ENCODE measurements at regions not wholly inside any gene's neighbourhood (a gene's known extent, or its start where the extent isn't known, plus 50 kb on each side); places are given as distances from the start of the nearest gene placed in this dataset.
A peak's percentile ranks its signal among the peaks of the same experiment; 100 is the strongest.
"Not testable (repeated sequence)": the region's sequence is repeated elsewhere in the genome, so short reads cannot be mapped to it uniquely, and the experiment has no call there.

DNA sequence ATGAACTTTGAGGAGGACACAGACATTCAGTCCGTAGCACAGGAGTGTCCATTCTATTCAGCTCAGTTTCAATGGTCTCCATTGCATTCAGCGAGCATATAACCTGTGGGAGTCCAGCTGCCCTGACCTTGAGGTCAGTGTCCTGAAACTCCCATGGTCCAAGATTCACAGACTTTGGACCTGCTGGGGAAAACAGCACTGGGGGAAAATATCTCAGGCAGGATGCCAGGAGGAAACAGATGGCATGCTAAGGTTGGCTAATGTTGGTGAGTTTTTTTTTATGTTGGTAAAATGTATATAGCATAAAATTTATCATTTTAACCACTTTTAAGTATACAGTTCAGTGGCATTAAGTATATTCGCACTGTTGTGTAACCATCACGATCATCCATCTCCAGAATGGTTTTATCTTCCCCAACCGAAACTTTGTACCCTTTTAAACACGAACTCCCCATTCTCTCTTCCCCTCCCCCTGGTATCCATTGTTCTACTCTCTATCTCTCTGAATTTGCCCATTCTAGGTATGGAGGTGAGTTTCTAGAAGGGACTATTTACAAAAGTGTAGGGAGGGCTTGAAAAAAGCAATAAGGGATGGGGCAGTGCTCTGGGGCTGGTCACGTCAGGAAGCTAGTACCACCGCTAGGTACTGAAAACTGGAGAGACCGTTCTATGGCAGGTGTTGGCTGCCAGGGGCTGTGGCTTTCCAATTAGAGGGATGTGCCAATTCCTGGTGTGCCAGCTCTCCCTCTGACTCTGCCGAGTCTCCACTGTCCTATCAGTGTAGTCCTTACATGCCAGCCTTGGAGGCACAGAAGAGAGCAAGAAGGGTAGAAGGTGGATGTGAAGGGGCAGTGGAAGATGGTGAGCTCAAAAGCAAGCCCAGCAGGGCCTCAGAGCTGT is 85.3 kb downstream of the FOXD2 start:
- no peak for DNase-seq (ENCODE audit: low spot score)

DNA sequence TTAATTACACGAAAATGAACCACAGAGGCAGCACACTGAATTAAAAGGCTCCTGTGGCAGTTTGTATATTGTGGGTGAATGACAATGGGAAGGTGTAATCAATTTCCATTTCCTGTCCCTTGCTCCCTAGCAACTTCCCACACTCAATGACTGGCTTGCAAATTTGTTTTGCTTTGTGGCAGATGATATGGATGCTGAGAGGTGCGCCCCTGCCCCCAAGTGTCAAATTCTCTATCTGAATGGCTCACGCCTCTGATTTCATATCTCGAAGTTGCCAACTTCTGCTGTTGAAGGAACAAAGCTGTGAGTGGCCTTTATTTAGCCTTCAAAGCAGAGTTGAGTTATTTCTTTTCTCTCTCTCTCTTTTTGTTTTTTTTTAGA is 86.0 kb downstream of the FOXD2 start:
- DNase-seq (ENCODE audit: low spot score) = no peak

DNA sequence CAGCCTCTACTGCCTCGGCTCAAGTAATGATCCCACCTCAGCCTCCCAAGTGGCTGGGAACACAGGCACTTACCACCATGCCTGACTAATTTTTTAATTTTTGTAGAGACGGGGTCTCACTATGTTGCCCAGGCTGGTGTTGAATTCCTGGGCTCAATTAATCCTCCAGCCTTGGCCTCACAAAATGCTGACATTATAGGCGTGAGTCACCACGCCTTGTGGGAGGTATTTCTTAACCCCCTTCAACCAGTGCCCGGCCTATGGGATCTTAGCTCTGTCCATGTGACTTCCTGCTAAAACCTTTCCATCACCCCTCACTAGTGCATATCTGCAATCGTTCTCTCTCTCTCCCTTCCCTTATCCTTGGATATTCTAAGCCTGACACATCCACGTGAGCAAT is 86.4 kb downstream of the FOXD2 start:
- DNase-seq (ENCODE audit: low spot score) = no peak

DNA sequence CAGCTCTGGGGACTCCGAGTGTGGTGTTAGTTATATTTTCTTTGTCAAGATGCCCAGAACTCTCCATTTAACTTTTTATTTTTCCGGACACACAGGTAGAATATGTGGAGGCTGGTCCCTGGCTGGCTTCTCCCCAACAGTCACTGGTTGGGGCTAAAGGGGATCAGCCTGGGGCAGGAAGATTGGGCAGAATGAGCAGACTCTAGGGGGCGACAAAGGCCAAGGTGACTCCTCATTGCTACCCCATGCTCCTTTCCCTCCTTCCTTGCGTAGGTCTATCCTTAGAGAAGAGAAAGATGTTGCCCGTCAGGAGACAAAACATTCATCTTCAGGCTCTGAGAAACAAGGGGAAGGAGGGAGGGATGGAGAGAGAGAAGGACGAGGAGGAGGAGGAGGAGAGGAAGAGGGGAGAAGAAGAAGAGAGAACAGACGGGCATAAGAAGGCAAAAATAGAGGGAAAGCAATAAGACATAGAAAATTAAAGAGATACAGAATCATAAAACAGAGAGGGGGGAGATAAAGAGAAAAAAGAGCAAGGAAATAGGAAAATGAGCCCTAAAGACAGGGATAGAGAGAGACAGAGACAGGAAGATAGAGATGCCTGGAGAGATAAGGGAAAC is 89.9 kb downstream of the FOXD2 start:
- peak; percentile 71 for DNase-seq (ENCODE audit: low spot score)

DNA sequence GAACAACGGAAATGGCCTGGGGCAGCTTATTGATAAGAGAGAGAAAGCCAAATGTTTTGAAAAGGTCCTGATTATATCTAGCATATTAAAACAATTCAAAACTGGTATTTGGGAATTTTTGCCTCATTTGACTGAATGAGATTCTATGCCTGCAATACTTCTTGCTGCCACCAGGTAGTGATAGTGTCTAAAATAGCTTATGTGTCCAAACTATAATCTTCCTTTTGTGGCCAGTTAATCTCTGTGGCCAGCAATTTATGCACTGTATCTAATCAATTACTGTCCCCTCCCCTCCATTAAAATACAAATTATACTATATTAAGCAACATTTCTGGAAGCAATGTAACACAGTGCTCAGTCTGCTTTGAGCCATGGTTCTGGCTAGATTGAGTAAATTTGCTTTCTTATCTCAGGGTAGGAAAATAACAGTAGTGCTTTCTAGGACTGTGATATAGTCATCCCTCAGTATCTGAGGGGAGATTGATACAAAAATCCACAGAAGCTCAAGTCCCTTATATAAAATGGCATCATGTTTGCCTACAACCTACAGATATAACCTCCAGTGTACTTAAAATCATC is 91.8 kb downstream of the FOXD2 start:
- peak; percentile 36 for DNase-seq (ENCODE audit: low spot score)

DNA sequence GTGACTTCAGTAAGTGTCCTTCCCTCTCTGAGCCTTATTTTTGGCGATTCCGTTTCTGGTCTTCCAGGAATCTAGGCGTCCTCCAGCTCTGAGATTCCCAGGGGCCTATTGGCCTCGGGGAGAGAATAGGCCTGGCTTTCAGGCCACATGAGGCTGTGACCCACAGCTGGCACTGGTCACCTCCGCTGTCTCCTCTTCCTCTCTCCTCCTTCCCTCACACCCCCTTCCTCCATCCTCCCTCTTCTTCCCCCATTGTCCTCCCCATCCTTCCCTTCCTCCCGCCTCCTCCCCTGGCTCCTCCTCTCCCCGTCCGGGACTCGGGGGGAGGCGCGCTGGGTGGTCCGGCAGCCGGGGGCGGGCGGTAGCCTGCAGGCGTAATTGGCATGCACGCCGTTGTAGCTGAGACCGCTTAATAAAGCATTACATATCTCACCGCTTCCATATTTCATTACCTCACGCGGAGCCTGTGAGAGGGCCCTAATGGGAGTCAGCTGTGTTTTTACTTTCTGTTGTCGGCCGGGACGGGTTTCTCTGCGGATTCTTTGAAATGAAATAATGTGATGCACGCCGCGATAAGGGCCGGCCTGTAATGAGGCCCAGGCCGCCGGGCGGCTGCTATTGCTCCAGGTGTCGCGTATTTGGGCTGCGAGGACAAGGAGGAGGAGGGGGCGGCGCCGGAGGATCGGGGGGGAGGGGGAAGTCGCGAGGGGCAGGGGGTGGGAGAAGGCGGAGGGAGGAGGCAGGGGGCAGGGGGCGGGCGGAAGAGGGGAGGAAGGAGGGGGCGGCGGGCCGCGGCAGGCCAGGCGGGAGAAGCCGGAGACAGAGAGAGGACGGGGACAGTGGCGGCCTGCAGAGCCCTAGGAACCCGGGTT is 95.3 kb downstream of the FOXD2 start:
- DNase-seq (ENCODE audit: low spot score) = peak; percentile 56

DNA sequence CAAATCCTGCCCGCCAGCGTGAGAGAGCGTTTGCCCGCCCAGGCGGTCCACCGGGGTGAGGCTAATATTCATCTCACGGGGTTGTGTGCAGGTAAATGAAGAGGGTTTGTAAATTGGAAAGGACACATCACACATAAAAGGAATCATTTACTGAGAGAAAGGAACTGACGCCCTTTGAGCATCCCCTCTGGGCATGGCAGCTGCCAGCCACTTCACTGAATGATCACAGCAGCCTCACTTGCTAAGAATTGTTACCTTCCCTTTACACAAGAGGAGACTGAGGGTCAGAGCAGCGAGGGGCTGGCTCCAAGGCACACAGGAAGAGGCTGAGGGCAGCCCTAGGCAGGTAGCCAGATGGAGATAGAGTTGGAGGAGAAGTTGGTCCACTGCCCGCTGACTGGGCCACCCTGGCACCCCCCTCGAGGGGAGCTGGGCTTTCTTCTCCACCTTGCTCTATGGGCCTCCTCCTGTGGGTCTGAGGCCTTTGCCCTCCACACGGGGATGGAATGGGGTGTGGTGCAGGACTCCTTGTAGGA is 96.0 kb downstream of the FOXD2 start:
- DNase-seq (ENCODE audit: low spot score) = no peak

DNA sequence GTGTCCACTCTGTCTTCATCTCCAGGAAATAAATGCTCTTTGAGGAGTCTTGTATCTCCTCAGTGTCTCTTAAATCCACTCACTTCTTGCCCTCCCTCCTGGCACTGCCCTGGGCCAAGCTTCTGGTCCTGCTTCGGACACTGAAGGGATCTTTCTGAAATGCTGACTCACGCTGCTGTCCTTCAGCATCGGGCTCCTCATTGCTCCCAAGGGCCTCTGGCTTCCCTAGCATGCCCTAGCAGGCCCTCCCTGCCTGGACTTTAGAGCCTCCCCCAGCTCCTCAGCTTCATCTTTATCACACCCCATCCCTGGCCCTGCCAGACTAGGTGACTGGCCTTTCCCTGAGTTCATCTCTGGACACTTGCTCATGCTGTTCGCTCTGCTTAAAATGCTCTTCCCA is 96.6 kb downstream of the FOXD2 start:
- no peak for DNase-seq (ENCODE audit: low spot score)

DNA sequence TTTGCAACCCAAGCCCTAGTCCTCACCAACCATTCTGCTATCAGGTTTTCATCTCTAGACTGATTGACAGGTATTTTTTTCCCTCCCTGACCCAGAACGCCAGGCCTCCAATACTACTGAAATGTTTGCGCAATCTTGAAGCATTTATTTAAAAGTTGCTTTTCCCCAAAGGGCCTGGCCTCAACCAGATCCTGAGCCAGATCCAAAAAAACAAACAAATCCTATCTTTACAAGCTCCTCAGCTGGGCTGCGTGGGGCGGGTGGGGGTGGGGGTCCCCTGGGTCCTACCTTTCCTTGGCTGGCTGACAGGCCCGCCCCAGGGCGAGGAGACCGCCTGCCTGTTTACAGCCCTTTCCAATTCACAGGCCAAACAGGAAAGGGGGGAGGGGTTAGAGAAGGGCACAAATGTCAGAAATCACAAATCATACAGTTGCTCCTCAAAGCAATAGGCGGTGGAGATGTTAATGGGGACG is 98.8 kb downstream of the FOXD2 start:
- no peak for DNase-seq (ENCODE audit: low spot score)

DNA sequence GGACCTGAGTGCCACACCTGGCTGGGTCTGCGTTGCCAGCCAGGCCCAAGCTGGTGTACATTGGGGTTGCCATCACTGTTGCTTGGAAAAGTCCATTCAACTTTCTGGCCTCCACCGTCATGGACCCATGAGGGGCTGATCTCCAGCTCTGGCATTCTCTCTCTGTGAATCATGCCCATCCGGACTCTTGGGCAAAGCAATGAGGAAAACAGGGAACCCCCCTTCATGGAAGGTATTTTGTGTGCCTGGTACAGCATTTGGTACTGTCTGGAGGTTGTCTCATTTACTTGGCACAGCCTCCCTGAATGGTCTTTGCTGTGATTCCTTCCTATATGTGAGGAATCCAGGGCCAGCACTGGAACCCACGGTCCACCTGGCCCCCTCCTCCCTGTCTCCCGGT is 99.4 kb downstream of the FOXD2 start:
- no peak for DNase-seq (ENCODE audit: low spot score)

DNA sequence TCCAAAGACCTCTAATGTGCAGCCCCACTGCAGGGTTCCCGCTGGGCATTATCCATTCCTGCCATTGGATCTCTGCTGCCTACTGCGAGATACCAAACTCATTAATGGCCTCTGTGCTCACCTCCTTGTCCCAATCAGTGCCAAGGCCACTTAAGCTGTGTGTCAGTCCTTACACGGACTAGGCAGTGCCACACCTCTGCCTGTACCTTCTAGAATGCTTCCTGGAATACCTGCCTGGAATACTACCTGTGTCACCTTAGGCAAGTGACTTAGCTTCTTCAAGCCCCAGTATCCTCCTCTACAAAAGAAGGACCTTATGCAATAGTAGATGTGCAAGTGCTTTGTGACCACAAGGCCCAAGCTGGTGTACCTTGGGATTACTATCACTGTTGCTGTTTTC is 100.1 kb downstream of the FOXD2 start:
- no peak for DNase-seq (ENCODE audit: low spot score)

DNA sequence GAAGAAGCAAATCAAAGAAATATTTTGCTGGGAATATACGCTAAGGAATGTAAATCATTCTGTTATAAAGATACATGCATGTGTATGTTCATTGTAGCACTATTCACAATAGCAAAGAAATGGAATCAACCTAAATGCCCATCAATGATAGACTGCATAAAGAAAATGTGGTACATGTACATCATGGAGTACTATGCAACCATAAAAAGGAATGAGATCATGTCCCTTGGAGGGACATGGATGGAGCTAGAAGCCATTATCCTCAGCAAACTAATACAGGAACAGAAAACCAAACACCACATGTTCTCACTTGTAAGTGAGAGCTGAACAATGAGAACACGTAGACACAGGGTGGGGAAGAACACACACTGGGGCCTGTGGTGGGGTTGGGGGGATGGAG is 100.7 kb downstream of the FOXD2 start:
- not testable (repeated sequence) for DNase-seq (ENCODE audit: low spot score)

DNA sequence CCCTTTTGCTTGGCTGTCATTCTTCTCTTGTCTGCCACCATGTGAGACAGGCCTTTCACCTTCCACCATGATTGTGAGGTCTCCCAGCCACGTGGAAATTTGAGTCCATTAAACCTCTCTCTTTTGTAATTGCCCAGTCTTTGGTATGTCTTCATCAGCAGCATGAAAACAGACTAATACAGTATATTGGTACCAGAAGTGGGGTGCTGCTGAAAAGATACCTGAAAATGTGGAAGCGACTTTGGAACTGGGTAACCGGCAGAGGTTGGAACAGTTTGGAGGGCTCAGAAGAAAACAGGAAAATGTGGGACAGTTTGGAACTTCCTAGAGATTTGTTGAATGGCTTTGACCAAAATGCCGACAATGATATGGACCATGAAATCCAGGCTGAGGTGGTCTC is 103.9 kb downstream of the FOXD2 start:
- DNase-seq (ENCODE audit: low spot score) = not testable (repeated sequence)

DNA sequence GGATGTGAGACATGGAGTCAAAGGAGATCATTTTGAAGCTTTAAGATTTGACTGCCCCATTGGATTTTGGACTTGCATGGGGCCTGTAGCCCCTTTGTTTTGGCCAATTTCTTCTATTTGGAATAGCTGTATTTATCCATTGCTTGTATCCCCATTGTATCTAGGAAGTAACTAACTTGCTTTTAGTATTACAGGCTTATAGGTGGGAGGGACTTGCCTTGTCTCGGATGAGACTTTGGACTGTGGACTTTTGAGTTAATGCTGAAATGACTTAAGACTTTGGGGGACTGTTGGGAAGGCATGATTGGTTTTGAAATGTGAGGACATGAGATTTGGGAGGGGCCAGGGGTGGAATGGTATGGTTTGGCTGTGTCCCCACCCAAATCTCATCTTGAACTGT is 105.2 kb downstream of the FOXD2 start:
- not testable (repeated sequence) for DNase-seq (ENCODE audit: low spot score)

DNA sequence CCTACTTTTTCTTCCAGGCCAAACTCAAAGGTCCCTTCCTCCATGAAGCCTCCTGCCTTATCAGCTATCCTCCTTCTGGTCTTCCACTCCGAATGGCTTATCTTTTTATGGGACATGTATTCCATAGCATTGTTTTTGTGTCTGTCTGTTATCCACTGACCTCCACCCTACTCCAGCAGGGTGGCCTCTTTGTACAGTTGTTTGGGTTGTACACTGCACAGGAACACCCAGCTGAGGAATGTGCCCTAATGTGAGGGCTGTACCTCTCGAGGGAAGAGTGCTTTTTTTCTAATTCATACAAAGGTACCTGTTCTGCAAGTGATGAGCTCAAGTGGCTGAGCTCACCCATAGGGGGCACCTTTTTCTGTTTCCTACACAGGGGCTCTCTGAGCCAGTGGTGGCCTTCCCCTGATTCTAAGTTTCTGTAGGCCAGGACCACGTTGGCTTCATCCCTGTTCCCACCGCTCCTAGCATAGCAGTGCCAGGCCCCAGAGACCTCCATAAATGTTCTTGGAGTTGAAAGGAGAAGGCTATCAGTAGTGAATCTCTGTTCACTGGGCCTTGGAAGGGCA is 108.2 kb downstream of the FOXD2 start:
- DNase-seq (ENCODE audit: low spot score) = no peak

DNA sequence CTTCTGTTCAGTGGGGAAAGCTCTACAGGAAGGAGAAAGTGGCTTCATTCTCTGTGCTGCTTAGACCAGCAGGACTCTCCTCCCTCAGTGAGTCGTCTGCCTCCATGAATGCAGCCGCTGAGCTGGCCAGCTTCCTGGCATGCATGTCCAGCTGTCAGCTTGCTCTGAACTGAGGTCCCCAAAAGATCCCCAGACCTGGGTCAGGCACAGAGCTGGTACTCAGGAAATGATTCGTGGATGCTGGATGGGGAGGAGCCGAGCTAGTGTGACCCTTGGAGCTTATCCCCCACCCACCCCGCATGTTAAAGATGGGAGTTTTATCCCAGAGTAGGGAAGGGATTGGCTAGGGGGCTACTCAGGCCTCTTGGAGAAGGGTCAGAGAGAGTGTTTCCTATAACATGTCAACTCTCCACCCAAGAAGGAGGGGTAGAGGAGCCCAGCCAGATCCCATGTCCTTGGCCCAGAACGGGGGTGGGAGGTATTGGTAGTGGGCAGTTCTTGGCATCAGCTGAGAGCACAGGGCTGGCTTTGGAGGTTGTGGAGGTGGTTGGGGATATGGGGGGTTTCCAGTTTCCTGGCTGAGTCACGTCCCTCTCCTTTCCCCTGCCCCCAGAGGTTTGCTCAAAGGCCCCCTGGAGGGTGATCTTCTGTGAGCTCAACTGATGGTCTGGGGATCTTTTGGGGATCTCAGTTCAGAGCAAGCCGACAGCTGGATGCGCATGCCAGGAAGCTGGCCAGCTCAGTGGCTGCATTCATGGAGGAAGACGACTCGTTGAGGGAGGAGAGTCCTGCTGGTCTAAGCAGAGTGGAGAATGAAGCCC is 110.1 kb downstream of the FOXD2 start:
- DNase-seq (ENCODE audit: low spot score) = no peak

DNA sequence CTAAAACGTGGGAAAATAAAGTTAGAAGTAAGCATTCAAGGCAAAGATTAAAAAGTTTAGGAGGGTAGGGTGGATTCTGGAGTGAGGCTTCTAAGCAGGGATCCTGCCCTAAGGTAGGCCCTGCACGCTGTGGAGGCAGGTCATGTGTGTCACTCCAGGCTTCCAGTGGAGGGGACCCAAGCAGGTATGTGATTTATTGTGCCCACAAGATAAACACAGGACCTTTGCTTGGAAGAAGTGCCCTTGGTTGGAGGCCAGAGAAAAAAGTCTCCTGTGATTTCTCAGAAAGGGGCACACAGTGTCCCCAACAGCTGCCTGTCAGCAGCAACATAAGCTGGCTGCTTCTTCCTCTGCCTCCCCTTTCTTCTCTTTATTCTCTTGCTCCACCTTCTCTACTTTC is 110.8 kb downstream of the FOXD2 start:
- DNase-seq (ENCODE audit: low spot score) = no peak

DNA sequence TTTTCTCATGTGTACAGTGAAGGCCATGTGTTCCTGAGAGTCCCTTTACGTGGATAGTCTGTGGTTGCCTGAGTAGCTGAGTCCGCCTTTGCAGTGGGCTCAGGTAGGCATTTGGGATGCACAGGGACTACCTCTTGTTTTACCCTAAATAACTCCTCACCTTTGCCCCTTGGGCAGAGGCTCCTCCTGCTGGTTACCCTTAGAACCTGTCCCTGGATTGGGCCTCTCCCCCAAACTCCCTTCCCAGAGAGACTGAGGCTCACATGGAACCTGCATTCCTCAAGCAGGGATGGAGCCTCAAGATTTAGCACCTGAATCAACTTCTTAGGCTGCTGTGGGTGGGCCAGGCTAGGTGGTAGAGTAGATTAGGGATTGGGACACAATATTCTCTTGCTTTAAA is 111.7 kb downstream of the FOXD2 start:
- no peak for DNase-seq (ENCODE audit: low spot score)

DNA sequence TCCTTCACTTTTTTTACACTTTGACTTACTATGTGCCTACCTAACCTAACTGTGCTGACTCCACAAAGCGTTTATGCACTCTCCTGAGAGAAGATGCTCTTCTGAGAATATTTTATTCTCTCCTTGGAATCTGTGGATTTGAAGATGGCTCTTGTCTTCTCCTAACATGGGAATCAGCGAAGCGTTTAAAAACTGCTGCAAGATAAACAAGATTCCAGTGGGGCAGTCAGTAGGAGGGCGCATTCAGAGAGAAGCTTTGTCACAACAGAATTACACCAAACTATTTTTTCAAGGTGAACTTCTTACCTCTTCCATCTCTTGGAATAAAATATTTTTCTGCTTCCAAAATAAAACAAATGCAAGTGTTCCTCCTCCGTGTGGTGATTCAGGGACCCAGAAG is 113.1 kb downstream of the FOXD2 start:
- no peak for DNase-seq (ENCODE audit: low spot score)

DNA sequence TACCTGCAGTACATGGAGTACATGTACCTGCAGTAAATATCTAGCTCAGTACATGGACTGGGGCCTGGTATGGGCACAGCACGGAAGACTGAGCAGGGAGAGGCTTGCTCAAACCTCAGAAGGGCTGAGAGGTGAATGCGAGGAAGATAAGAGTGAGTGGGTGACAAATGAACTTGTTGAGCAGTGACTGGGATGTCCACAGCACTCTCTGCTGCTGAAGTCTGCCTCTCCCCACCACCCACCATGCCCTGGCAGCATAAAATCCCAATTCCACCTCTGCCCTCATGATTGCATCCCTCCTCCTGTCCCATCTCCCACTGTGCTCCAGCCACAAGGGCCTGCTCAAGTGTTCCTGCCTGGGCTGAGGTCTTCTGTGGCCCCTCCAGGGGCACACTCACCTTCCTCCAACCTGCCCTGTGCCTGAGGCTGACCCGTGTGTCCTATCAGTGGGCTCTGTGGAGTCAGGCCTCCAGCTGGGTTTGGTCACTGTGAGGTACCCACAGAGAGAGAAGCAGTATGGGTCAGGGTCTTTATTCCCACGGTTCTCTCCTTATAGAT is 114.2 kb downstream of the FOXD2 start:
- DNase-seq (ENCODE audit: low spot score) = no peak
